Adrenal gland (tissue), 5 donors: ENCODE measurements at regions not wholly inside any gene's neighbourhood (a gene's known extent, or its start where the extent isn't known, plus 50 kb on each side); places are given as distances from the start of the nearest gene placed in this dataset.

ENCODE experiments used
- POLR2A ChIP-seq, 2 donors: fragments of 450-650 bp; IDR thresholded peaks; one replicate each; pipeline ENCODE4 v1.6.1; 2017; ENCODE audit warnings: antibody characterized with exemption in 2 of 2, mild to moderate bottlenecking in 2 of 2, moderate library complexity in 1 of 2
- TF ChIP-seq, protein P1 (sequence below), 6 experiments: fragments of 450-650 bp in 4 of 6; fragments of 200-600 bp in 2 of 6; sonication (generic) in 1 of 6; IDR thresholded peaks; 1 replicate in 5 of 6; 2 replicates in 1 of 6; pipeline versions ENCODE4 v1.5.1 to v1.8.0; 2016 to 2021; ENCODE audit warnings: antibody characterized with exemption in 6 of 6, mild to moderate bottlenecking in 2 of 6, moderate library complexity in 1 of 6
- donor health status: DM: no; HTN: no; CAD: no.

DNA sequence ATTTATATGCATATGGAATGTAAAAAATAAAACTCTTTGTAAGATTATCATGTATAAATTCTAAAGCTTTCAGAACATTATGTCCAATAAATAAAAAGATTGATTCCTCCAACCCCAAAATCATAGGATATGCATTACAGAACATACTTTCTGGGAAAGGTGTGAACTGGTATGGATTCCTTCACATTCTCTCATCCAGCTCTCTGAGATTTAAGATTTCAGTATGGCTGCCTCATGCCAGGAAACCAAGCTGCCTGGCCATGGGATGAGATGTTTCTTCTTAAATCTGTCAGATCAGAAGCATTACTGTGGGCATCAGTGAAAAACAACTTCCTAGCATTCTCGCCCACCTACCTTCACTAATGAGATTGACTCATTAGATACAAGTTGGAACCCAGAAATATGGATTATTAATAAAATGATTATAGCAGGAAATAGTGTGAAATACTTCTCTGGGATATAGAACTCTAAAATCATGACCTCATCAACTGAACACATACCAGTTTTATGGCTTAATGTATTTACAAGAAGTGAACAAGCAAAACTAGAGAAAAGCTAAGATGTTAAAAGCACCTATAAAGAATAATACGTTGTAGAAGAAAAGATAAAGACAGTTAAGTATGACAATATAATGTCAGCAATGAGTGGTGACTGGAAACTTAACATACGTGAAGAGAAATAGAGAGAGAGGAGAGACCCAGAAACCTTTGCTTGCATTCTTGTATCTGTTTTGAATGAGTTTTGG is 171.6 kb upstream of the PHACTR1 start:
- TF ChIP-seq, protein P1, sequence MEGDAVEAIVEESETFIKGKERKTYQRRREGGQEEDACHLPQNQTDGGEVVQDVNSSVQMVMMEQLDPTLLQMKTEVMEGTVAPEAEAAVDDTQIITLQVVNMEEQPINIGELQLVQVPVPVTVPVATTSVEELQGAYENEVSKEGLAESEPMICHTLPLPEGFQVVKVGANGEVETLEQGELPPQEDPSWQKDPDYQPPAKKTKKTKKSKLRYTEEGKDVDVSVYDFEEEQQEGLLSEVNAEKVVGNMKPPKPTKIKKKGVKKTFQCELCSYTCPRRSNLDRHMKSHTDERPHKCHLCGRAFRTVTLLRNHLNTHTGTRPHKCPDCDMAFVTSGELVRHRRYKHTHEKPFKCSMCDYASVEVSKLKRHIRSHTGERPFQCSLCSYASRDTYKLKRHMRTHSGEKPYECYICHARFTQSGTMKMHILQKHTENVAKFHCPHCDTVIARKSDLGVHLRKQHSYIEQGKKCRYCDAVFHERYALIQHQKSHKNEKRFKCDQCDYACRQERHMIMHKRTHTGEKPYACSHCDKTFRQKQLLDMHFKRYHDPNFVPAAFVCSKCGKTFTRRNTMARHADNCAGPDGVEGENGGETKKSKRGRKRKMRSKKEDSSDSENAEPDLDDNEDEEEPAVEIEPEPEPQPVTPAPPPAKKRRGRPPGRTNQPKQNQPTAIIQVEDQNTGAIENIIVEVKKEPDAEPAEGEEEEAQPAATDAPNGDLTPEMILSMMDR (IDR thresholded peaks at IDR 0.05) = no peak
- no peak for TF ChIP-seq POLR2A (IDR thresholded peaks at IDR 0.05)
